Activated CD4-positive, alpha-beta T cell treated with anti-CD3 and anti-CD28 coated beads for 36 hours (primary cell): ENCODE measurements at regions not wholly inside any gene's neighbourhood (a gene's known extent, or its start where the extent isn't known, plus 50 kb on each side); places are given as distances from the start of the nearest gene placed in this dataset.

Source experiments
- ATAC-seq: fragments of 200-7000 bp; cut with Tn5 transposase; one replicate; pipeline ENCODE4 v1.10.0; 2021; ENCODE audit warnings: mild to moderate bottlenecking, moderate library complexity
- CTCF ChIA-PET: fragments of 350-600 bp; sonication (Branson Sonifier 250); formaldehyde crosslinking; loops from one replicate; lab custom pipeline; 2021; ENCODE audit warnings: antibody characterized with exemption; lab: Charles Lee
- POLR2A ChIA-PET: fragments of 350-600 bp; sonication (Branson Sonifier 250); formaldehyde crosslinking; loops from one replicate; lab custom pipeline; 2021; ENCODE audit warnings: antibody characterized with exemption, inconsistent platforms; lab: Charles Lee
- DNase-seq: peaks from one replicate; pipeline ENCODE4 v3.0.0-alpha.2; 2020
- H3K27ac Mint-ChIP-seq: one replicate; pipeline ENCODE4 v1.8.0; 2021; ENCODE audit warnings: mixed read lengths
- H3K27me3 Mint-ChIP-seq: one replicate; pipeline ENCODE4 v1.8.0; 2021; ENCODE audit warnings: mixed read lengths
- H3K36me3 Mint-ChIP-seq: one replicate; pipeline ENCODE4 v1.8.0; 2021; ENCODE audit warnings: low read depth, mixed read lengths
- H3K4me1 Mint-ChIP-seq: one replicate; pipeline ENCODE4 v1.8.0; 2021; ENCODE audit warnings: mixed read lengths
- H3K4me3 Mint-ChIP-seq: one replicate; pipeline ENCODE4 v1.8.0; 2021; ENCODE audit warnings: mild to moderate bottlenecking, moderate library complexity, mixed read lengths
- H3K9me3 Mint-ChIP-seq: one replicate; pipeline ENCODE4 v1.8.0; 2021; ENCODE audit warnings: low read depth, mixed read lengths
- intact Hi-C, 2 experiments: fragments of 100-400 bp; cut with DNase I in 1 of 2; cut with micrococcal nuclease in 1 of 2; formaldehyde crosslinking; loops; one replicate each; pipeline versions ENCODE4 v1.14.2 to v1.15.1; 2022 to 2024; cut with DNase I, micrococcal nuclease

DNA sequence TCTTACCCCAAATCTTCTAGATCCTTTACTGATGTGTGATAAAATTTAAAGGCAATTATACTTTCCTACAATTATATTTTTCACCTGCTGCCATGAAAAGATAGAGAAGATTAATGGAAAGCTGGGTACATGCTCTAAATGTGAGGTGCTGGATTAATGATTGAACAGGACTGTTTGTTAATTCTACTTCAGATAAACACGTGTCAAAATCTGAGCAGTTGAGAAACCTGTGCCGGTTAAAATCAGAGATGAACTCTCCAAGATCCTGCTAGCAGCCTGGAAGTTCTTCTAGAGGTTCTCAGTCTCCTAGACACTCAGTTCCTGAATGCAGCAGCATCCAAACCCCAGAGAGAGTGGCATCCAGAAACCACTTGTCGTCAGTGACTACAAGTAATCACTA, 69.2 kb downstream of the INHBA start:
- intact Hi-C loops: no loop called here

DNA sequence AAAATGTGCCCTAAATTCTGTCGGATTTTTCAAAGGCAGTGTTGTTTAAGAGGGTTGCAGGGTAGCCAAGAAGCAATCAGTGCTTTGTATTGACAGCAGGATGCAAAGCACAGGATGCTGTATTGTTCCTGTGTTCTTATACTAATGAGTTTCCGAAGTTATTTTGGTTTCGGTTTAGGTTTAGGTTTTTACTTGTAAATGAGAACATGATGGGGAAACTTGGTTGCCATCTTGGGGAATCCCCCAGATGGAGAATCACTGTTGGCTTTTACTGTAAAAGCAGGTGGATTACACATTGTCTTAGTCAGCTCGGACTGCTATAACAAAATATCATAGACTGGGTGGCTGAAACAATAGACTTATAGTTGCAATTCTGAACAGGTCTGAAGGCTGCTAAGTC, 72.1 kb downstream of the INHBA start:
- H3K27ac Mint-ChIP-seq: peak overlapping the region; percentile 4
- H3K36me3 Mint-ChIP-seq: no peaks in the 10 kb centered on the region
- ChIA-PET POLR2A (no interaction called here), CTCF (no interaction called here)
- no peak overlapping the region for H3K4me3 Mint-ChIP-seq
- ATAC-seq (peak; percentile 78), DNase-seq (peak; percentile 32)
- peaks cover 19% of the 10 kb centered on the region for H3K4me1 Mint-ChIP-seq
- intact Hi-C loops: no loop called here
- H3K9me3 Mint-ChIP-seq: no peaks in the 10 kb centered on the region
- peaks cover 8% of the 10 kb centered on the region for H3K27me3 Mint-ChIP-seq

More for the DNA sequence above, 69.2 kb downstream of the INHBA start:
- POLR2A ChIA-PET: no interaction called here
- Mint-ChIP-seq H3K4me1 (peaks cover 13% of the 10 kb centered on the region), H3K36me3 (no peaks in the 10 kb centered on the region), H3K4me3 (no peak overlapping the region), H3K27me3 (peaks cover 8% of the 10 kb centered on the region), H3K9me3 (no peaks in the 10 kb centered on the region), H3K27ac (no peak overlapping the region)
- no peak for DNase-seq
- ATAC-seq: no peak
- CTCF ChIA-PET: no interaction called here

DNA sequence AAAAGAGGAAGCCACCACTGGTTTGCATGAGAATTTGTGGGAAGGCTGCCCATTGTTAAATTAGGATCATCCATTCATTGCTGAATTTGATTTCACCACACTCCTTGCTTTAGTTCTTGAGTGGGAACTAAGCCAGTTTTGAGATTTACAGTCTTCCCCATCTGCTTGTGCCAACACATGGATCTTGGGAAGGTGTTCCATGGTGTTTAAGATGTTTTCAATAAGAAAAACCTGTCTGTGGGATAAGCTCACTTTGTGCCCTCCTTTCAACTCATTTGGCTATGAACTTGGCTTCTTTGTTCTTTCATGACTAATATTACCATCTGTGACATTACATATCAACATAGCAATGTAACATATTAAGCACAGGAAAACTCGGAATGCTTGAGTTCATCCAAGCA, 73.2 kb downstream of the INHBA start:
- DNase-seq: no peak
- H3K4me1 Mint-ChIP-seq: peaks cover 19% of the 10 kb centered on the region
- intact Hi-C loops: loop anchor here (2.0 to 5.0 kb wide), 2 partner anchors 251 to 253 kb away; no protein-coding TSS in a partner anchor
- no peak for ATAC-seq
- H3K9me3 Mint-ChIP-seq: peaks cover 3% of the 10 kb centered on the region
- H3K36me3 Mint-ChIP-seq: no peaks in the 10 kb centered on the region
- peaks cover 8% of the 10 kb centered on the region for H3K27me3 Mint-ChIP-seq
- no peak overlapping the region for H3K4me3 Mint-ChIP-seq
- no peak overlapping the region for H3K27ac Mint-ChIP-seq
- ChIA-PET POLR2A (no interaction called here), CTCF (no interaction called here)

DNA sequence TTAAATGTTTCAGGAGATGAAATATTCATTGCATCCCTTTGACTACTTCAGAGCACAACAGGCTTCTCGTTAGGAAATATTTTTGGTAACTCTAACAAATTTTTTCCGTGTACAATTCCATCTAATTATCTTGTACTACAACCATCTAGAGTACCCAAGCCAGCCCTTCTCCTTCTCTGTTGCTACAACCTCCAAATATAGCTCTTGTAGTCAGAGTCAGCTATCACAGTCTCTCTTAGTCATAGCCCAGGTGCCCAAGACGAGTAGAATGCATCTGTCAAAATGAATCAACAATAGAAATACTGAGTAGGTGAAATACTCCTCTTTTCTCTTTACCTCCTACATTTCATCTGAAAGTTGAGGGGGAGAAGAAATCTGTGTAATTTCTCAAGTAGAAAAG, 74.0 kb downstream of the INHBA start:
- POLR2A ChIA-PET: no interaction called here
- peak; percentile 79 for ATAC-seq

GRCh38 chr7:41627645-41628298, 75.1 kb downstream of the INHBA start:
- Mint-ChIP-seq H3K27me3 (peaks cover 3% of the 10 kb centered on the region), H3K9me3 (peaks cover 3% of the 10 kb centered on the region), H3K36me3 (no peaks in the 10 kb centered on the region), H3K27ac (no peak overlapping the region), H3K4me1 (peaks cover 22% of the 10 kb centered on the region), H3K4me3 (no peak overlapping the region)
- no peak for DNase-seq
- ChIA-PET POLR2A (no interaction called here), CTCF (no interaction called here)
- intact Hi-C loops: loop anchor here (2.0 to 5.0 kb wide), 2 partner anchors 253 to 255 kb away; no protein-coding TSS in a partner anchor
- ATAC-seq: no peak

More for the DNA sequence above, 74.0 kb downstream of the INHBA start:
- Mint-ChIP-seq H3K9me3 (peaks cover 3% of the 10 kb centered on the region), H3K27ac (no peak overlapping the region), H3K36me3 (no peaks in the 10 kb centered on the region), H3K4me3 (no peak overlapping the region), H3K4me1 (peaks cover 22% of the 10 kb centered on the region), H3K27me3 (peaks cover 8% of the 10 kb centered on the region)
- CTCF ChIA-PET: interaction anchor here (0.6 kb wide), 1 partner anchor 478 kb away, joined by 3 read pairs; no protein-coding TSS in a partner anchor
- intact Hi-C loops: loop anchor here (2.0 to 5.0 kb wide), 2 partner anchors 252 to 253 kb away; no protein-coding TSS in a partner anchor
- DNase-seq: peak; percentile 9

- ChIA-PET POLR2A (no interaction called here), CTCF (interaction anchor here (0.6 to 1.4 kb wide), 2 partner anchors 39 to 70 kb away, joined by 3 read pairs; no protein-coding TSS in a partner anchor)
- intact Hi-C loops: loop anchor here in 1 of 2 experiments (5.0 kb wide), 1 partner anchor 257 kb away; no protein-coding TSS in a partner anchor
- no peak for ATAC-seq
- no peak overlapping the region for H3K27ac Mint-ChIP-seq
- DNase-seq: no peak
- H3K9me3 Mint-ChIP-seq: peaks cover 3% of the 10 kb centered on the region
- peaks cover 12% of the 10 kb centered on the region for H3K4me1 Mint-ChIP-seq
- H3K36me3 Mint-ChIP-seq: no peaks in the 10 kb centered on the region
- no peak overlapping the region for H3K4me3 Mint-ChIP-seq
- H3K27me3 Mint-ChIP-seq: peaks cover 2% of the 10 kb centered on the region
These were observed 78.1 kb downstream of the INHBA start for GRCh38 chr7:41624818-41625217.

DNA sequence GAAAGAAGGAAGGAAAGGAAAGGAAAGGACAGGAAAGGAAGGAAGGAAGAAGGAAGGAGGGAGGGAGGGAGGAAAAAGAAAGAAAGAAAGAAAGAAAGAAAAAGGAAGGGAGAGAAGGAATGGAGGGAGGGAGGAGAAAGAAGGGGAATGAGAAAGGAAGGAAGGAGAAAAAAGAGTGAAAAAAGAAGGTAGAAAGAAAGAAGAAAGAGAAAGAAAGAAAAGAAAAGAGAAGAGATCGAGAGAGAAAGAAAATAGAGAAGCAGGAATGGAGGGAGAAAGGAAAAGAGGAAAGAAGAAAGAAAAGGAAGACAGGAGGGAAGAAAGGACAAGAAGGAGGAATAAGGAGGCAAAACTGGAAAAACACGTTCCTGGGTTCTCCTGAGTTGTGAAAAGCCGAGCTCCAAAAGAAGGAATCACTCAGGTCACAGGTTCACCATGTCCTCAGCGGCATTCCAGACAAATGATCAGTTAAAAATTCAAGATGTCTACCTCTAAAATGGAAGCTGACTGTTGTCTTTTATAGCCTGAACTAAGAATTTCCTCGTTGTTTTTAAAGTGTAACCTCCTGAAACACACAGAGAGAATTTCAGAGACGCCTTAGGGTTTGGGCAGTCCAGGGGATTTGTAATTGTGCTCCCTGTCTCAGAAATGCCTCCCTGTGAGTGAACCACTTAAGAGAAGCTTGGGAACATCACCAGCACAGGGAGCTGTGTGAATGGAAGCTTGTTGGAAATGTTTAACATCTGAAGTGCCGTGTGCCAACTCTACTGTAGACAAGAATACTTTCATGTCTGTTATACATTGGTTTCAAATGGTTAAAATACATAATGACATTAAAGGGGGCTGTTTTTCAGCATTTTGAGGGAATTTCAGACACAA, 80.7 kb downstream of the INHBA start:
- peaks cover 4% of the 10 kb centered on the region for H3K4me1 Mint-ChIP-seq
- H3K27me3 Mint-ChIP-seq: peaks cover 2% of the 10 kb centered on the region
- no peaks in the 10 kb centered on the region for H3K36me3 Mint-ChIP-seq
- H3K4me3 Mint-ChIP-seq: no peak overlapping the region
- no peak overlapping the region for H3K27ac Mint-ChIP-seq
- intact Hi-C loops: no loop called here
- CTCF ChIA-PET: interaction anchor here (0.6 kb wide), 1 partner anchor 216 kb away, joined by 3 read pairs; no protein-coding TSS in a partner anchor
- ATAC-seq: no peak
- peaks cover 3% of the 10 kb centered on the region for H3K9me3 Mint-ChIP-seq
- no peak for DNase-seq
- POLR2A ChIA-PET: no interaction called here

DNA sequence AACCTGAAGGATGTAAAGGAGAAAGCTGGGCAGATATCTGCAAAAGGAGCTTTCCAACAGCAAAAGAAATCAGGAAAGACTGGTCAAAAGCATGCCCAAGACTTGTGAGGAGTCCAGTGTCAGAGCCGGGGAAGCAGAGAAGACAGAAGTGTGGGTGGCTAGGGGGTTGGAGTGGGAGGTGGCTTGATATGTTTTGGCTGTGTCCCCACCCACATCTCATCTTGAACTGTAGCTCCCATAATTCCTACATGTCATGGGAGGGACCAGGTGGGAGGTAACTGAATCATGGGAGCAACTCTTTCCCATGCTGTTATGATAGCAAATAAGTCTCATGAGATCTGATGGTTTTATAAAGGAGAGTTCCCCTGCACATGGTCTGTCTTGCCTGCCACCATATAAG, 84.9 kb downstream of the INHBA start:
- H3K36me3 Mint-ChIP-seq: no peaks in the 10 kb centered on the region
- H3K9me3 Mint-ChIP-seq: no peaks in the 10 kb centered on the region
- POLR2A ChIA-PET: no interaction called here
- no peak for DNase-seq
- CTCF ChIA-PET: no interaction called here
- H3K27me3 Mint-ChIP-seq: peaks cover 2% of the 10 kb centered on the region
- H3K4me3 Mint-ChIP-seq: no peak overlapping the region
- no peaks in the 10 kb centered on the region for H3K4me1 Mint-ChIP-seq
- H3K27ac Mint-ChIP-seq: no peak overlapping the region
- no peak for ATAC-seq
- intact Hi-C loops: no loop called here

DNA sequence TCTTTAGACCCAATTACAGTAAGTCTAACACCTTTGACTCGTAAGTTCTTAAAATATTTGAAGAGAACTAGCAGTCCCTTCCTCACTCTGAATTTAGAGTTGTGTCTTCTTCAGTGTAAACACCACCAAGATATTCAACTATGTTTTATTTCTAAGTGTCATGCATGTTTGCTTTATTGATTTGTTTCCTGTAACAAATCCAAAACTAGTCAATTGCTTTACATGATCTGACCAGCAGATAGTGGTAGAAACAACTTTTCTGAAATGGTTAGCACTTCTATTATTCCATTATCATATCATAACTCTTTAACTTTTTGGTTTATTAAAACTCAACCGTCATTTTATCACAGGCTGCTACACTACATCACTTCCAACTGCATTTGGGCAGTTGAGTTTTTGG, 90.1 kb downstream of the INHBA start:
- Mint-ChIP-seq H3K27ac (no peak overlapping the region), H3K27me3 (peaks cover 3% of the 10 kb centered on the region), H3K9me3 (no peaks in the 10 kb centered on the region), H3K36me3 (no peaks in the 10 kb centered on the region), H3K4me1 (no peaks in the 10 kb centered on the region), H3K4me3 (no peak overlapping the region)
- CTCF ChIA-PET: no interaction called here
- POLR2A ChIA-PET: no interaction called here
- intact Hi-C loops: no loop called here
- DNase-seq (no peak), ATAC-seq (no peak)

- ATAC-seq: no peak
- DNase-seq: no peak
- CTCF ChIA-PET: no interaction called here
- peaks cover 3% of the 10 kb centered on the region for H3K27me3 Mint-ChIP-seq
- no peak overlapping the region for H3K4me3 Mint-ChIP-seq
- intact Hi-C loops: no loop called here
- H3K27ac Mint-ChIP-seq: no peak overlapping the region
- H3K36me3 Mint-ChIP-seq: no peaks in the 10 kb centered on the region
- no peaks in the 10 kb centered on the region for H3K4me1 Mint-ChIP-seq
- POLR2A ChIA-PET: no interaction called here
- no peaks in the 10 kb centered on the region for H3K9me3 Mint-ChIP-seq
These were observed 90.5 kb downstream of the INHBA start for GRCh38 chr7:41612386-41612785.

- ChIA-PET POLR2A (no interaction called here), CTCF (no interaction called here)
- H3K9me3 Mint-ChIP-seq: no peaks in the 10 kb centered on the region
- no peaks in the 10 kb centered on the region for H3K36me3 Mint-ChIP-seq
- intact Hi-C loops: no loop called here
- H3K4me1 Mint-ChIP-seq: no peaks in the 10 kb centered on the region
- no peak overlapping the region for H3K4me3 Mint-ChIP-seq
- DNase-seq (no peak), ATAC-seq (no peak)
- no peak overlapping the region for H3K27ac Mint-ChIP-seq
- peaks cover 3% of the 10 kb centered on the region for H3K27me3 Mint-ChIP-seq
These were observed 94.4 kb downstream of the INHBA start for GRCh38 chr7:41608447-41608846.
